ENCODE measurements at regions not wholly inside any gene's neighbourhood (a gene's known extent, or its start where the extent isn't known, plus 50 kb on each side); places are given as distances from the start of the nearest gene placed in this dataset.

DNA sequence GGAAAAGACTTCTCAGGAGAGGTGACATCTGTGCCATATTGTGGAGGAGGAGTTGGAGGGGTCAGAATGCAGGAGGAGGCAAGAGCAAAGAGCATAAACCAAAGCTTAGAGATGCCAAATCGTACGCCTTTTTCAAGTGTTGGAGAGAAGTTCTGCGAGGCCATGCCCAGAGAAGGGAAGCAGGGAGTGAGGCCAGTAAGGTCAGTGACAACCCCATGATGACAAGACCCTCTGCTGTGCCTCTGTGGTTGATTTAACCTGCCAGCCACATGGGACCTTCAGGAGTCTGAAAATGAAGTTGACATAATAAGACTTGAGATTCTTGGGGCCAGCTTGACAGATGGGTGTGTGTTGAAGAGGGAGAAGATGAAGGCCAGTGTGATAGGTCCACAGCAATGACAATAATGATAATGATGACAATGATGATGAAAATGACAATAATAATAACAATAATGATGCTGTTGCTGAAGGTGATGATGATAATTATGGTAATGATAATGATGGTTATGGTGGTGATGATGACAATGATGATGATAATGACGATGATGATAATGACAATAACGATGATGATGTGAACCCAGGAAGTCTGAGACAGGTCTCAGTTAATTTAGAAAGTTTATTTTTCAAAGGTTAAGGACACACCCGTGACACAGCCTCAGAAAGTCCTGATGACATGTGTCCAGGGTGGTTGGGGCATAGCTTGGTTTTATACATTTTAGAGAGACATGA lies 152.6 kb upstream of the B3GAT1 start:
- DNase-seq (ENCODE audit: low read depth in 1 of 2, low spot score in 2 of 2) (peak in 1 of 2 experiments; percentile 1), FAIRE-seq (no peak)
- Histone ChIP-seq H3K14ac (ENCODE audit: insufficient read length) (no peak overlapping the region), H3K4me3 (ENCODE audit: extremely low read depth in 1 of 4, insufficient read depth in 2 of 4, low read depth in 3 of 4, low read length in 4 of 4) (no peak overlapping the region), H3K27ac (ENCODE audit: low read depth, low read length) (no peak overlapping the region), H3K4me1 (replicated peaks in 1 of 4; ENCODE audit: control insufficient read depth in 3 of 4, insufficient read depth in 4 of 4, low read length in 3 of 4) (peaks cover 0 to 4% (median 1%) of the 10 kb centered on the region in 4 experiments; a peak in 4 of 7 replicates), H4K5ac (ENCODE audit: insufficient read length, low read depth, low read length) (no peak overlapping the region), H3K9me3 (ENCODE audit: insufficient read depth in 2 of 2, low read depth in 1 of 2, low read length in 1 of 2) (peaks cover 0 to 3% of the 10 kb centered on the region in 2 experiments; a peak in 1 of 4 replicates), H2AFZ (ENCODE audit: low read length) (no peak overlapping the region), H4K91ac (replicated peaks; ENCODE audit: insufficient read length, low read length) (no peak overlapping the region), H3K79me2 (ENCODE audit: control insufficient read depth in 1 of 2, insufficient read depth in 2 of 2, low read length in 2 of 2) (no peaks in the 10 kb centered on the region), H3K4me2 (ENCODE audit: insufficient read depth in 1 of 2, low read depth in 2 of 2, low read length in 2 of 2) (no peak overlapping the region), H2BK120ac (replicated peaks; ENCODE audit: low read depth, low read length) (no peak overlapping the region), H2BK20ac (ENCODE audit: low read length) (no peak overlapping the region), H2BK15ac (ENCODE audit: low read length) (no peak overlapping the region), H3K36me3 (ENCODE audit: control insufficient read depth in 2 of 4, insufficient read depth in 4 of 4, low read length in 3 of 4) (no peaks in the 10 kb centered on the region; a peak in 1 of 8 replicates), H3K18ac (ENCODE audit: extremely low read depth, low read length) (no peak overlapping the region), H3K9ac (replicated peaks in 1 of 4; ENCODE audit: extremely low read depth in 1 of 4, low read depth in 3 of 4, low read length in 3 of 4) (no peak overlapping the region), H2BK12ac (ENCODE audit: low read depth, low read length) (no peak overlapping the region), H3K23ac (ENCODE audit: insufficient read length) (no peak overlapping the region), H4K20me1 (replicated peaks in 1 of 2; ENCODE audit: control insufficient read depth in 1 of 2, insufficient read depth in 2 of 2, low read length in 2 of 2) (no peaks in the 10 kb centered on the region), H3K23me2 (ENCODE audit: low read depth, low read length) (peaks cover 4% of the 10 kb centered on the region; the same call in 1 of the 2 replicates), H3K56ac (replicated peaks; ENCODE audit: insufficient read length, low read depth, low read length) (no peak overlapping the region), H2BK5ac (ENCODE audit: low read depth, low read length) (no peak overlapping the region), H3K27me3 (replicated peaks in 1 of 4; ENCODE audit: control insufficient read depth in 3 of 4, extremely low read depth in 1 of 4, insufficient read depth in 3 of 4, low read length in 3 of 4) (no peaks in the 10 kb centered on the region; a peak in 1 of 7 replicates), H3K79me1 (ENCODE audit: low read depth, low read length) (no peaks in the 10 kb centered on the region), H2AK5ac (ENCODE audit: low read depth, low read length) (no peak overlapping the region), H3K4ac (replicated peaks; ENCODE audit: insufficient read length, low read depth, low read length) (no peak overlapping the region), H4K8ac (ENCODE audit: extremely low read depth, insufficient read depth, low read length) (no peak overlapping the region)
- ChIA-PET POLR2A (ENCODE audit: partially characterized antibody) (no interaction called here), CTCF (ENCODE audit: partially characterized antibody) (interaction anchor here (1.0 to 1.1 kb wide), 2 partner anchors 11 to 51 kb away, joined by 3 to 4 read pairs; no protein-coding TSS in a partner anchor)
- TF ChIP-seq KDM1A (IDR thresholded peaks at IDR 0.05; ENCODE audit: borderline replicate concordance, low read length), result no peak
- TF ChIP-seq, protein P1, sequence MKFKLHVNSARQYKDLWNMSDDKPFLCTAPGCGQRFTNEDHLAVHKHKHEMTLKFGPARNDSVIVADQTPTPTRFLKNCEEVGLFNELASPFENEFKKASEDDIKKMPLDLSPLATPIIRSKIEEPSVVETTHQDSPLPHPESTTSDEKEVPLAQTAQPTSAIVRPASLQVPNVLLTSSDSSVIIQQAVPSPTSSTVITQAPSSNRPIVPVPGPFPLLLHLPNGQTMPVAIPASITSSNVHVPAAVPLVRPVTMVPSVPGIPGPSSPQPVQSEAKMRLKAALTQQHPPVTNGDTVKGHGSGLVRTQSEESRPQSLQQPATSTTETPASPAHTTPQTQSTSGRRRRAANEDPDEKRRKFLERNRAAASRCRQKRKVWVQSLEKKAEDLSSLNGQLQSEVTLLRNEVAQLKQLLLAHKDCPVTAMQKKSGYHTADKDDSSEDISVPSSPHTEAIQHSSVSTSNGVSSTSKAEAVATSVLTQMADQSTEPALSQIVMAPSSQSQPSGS (IDR thresholded peaks at IDR 0.05; ENCODE audit: low read length), result no peak
- TF ChIP-seq FOSL1 (IDR thresholded peaks at IDR 0.05; ENCODE audit: insufficient read depth, low read depth, low read length), result no peak
- no peak for TF ChIP-seq BACH1 (IDR thresholded peaks at IDR 0.05; ENCODE audit: low read length)
- TF ChIP-seq EGR1 (IDR thresholded peaks at IDR 0.05; ENCODE audit: borderline replicate concordance, low read depth, low read length), result no peak
- TF ChIP-seq RAD21 (IDR thresholded peaks at IDR 0.05 in 1 of 2, conservative IDR thresholded peaks at IDR 0.05 in 1 of 2; ENCODE audit: low read depth in 2 of 2, low read length in 2 of 2), result no peak
- TF ChIP-seq SUZ12 (IDR thresholded peaks at IDR 0.05; ENCODE audit: low read length), result no peak
- no peak for TF ChIP-seq EZH2 (IDR thresholded peaks at IDR 0.05; ENCODE audit: low read depth, low read length, severe bottlenecking)
- 91% methylated on average over 6 of the region's 6 CpGs; no CpG with 5 or more reads in 1 of the 2 experiments for WGBS, 2 experiments (ENCODE audit: extremely low coverage in 1 of 2, insufficient coverage in 1 of 2, insufficient read length in 1 of 2, insufficient replicate concordance in 2 of 2, low coverage in 1 of 2, low lambda C conversion rate in 2 of 2, missing lambda C conversion rate in 1 of 2)
